ENCODE measurements at regions not wholly inside any gene's neighbourhood (a gene's known extent, or its start where the extent isn't known, plus 50 kb on each side); places are given as distances from the start of the nearest gene placed in this dataset.
"Not testable (repeated sequence)": the region's sequence is repeated elsewhere in the genome, so short reads cannot be mapped to it uniquely, and the experiment has no call there.

GRCh38 chr1:79501153-79501552 is 494.6 kb upstream of the ADGRL4 start:
- Mint-ChIP-seq H3K27ac (no peak overlapping the region), H3K4me3 (no peak overlapping the region), H3K27me3 (no peaks in the 10 kb centered on the region), H3K36me3 (ENCODE audit: low read depth) (no peaks in the 10 kb centered on the region), H3K4me1 (no peaks in the 10 kb centered on the region)
- H3K9me3 ChIP-seq (ENCODE audit: control insufficient read depth, low read length, poor library complexity, severe bottlenecking) = no peaks in the 10 kb centered on the region
- no peak for DNase-seq
- ATAC-seq = no peak

GRCh38 chr1:79499541-79499940 is 493.0 kb upstream of the ADGRL4 start:
- H3K9me3 ChIP-seq (ENCODE audit: control insufficient read depth, low read length, poor library complexity, severe bottlenecking) = no peaks in the 10 kb centered on the region
- Mint-ChIP-seq H3K27me3 (no peaks in the 10 kb centered on the region), H3K36me3 (ENCODE audit: low read depth) (no peaks in the 10 kb centered on the region), H3K27ac (no peak overlapping the region), H3K4me1 (no peaks in the 10 kb centered on the region), H3K4me3 (no peak overlapping the region)
- ATAC-seq = no peak
- no peak for DNase-seq

DNA sequence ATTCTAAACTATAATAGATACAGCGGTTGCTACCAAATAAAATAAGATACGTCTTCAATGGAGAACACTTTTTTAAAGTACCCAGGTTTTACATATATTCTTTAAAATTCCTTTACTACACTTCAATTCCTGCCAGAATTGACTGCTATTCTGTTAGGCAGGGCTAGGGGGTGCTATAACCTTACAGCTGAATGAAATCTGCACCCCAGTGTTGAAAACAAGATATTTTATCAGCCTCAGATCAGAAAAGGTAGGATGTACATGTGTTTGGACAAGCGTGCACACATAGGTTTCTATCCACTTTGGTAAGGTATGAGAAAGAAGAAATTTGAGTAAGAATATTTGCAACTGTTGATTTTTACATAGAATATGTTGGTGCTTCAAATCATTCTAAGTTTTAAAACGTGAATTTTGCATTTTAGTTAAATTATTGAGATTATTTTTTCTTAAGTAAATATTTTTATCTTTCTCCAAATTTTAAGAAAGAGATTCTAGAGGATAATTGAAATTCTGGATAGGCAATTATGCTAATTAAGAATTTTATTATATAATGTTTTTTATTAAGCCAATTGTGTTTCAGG is 490.8 kb upstream of the ADGRL4 start:
- H3K9me3 ChIP-seq (ENCODE audit: control insufficient read depth, low read length, poor library complexity, severe bottlenecking) = no peaks in the 10 kb centered on the region
- ATAC-seq (no peak), DNase-seq (no peak)
- H3K36me3 Mint-ChIP-seq (ENCODE audit: low read depth) = no peaks in the 10 kb centered on the region
- no peaks in the 10 kb centered on the region for H3K27me3 Mint-ChIP-seq
- H3K27ac Mint-ChIP-seq = no peak overlapping the region
- H3K4me3 Mint-ChIP-seq = no peak overlapping the region
- H3K4me1 Mint-ChIP-seq = no peaks in the 10 kb centered on the region

GRCh38 chr1:79496129-79496528 is 489.6 kb upstream of the ADGRL4 start:
- no peak overlapping the region for H3K27ac Mint-ChIP-seq
- no peaks in the 10 kb centered on the region for H3K4me1 Mint-ChIP-seq
- ATAC-seq (no peak), DNase-seq (no peak)
- H3K4me3 Mint-ChIP-seq = no peak overlapping the region
- no peaks in the 10 kb centered on the region for H3K27me3 Mint-ChIP-seq
- no peaks in the 10 kb centered on the region for H3K9me3 ChIP-seq (ENCODE audit: control insufficient read depth, low read length, poor library complexity, severe bottlenecking)
- H3K36me3 Mint-ChIP-seq (ENCODE audit: low read depth) = no peaks in the 10 kb centered on the region

- DNase-seq; H3K27me3 Mint-ChIP-seq; H3K4me1 Mint-ChIP-seq; ATAC-seq; H3K36me3 Mint-ChIP-seq (ENCODE audit: low read depth); H3K9me3 ChIP-seq (ENCODE audit: control insufficient read depth, low read length, poor library complexity, severe bottlenecking); H3K27ac Mint-ChIP-seq; H3K4me3 Mint-ChIP-seq: not testable (repeated sequence)
These were observed 487.2 kb upstream of the ADGRL4 start for GRCh38 chr1:79493702-79494101.

DNA sequence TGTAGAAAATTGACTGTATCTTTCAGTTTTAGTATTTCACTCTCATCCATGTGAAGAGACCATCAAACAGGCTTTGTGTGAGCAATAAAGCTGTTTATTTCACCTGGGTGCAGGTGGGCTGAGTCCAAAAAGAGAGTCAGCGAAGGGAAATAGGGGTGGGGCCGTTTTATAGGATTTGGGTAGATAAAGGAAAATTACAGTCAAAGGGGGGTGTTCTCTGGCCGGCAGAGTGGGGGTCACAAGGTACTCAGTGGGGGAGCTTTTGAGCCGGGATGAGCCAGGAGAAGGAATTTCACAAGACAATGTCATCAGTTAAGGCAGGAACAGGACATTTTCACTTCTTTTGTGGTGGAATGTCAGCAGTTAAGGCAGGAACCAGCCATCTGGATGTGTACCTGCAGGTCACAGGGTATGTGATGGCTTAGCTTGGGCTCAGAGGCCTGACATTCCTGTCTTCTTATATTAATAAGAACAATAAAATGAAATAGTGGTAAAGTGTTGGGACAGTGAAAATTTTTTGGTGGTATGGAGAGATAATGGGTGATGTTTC is 482.1 kb upstream of the ADGRL4 start:
- H3K27me3 Mint-ChIP-seq; H3K36me3 Mint-ChIP-seq (ENCODE audit: low read depth): not testable (repeated sequence)

GRCh38 chr1:79478728-79479373 is 472.3 kb upstream of the ADGRL4 start:
- DNase-seq = no peak
- no peak overlapping the region for H3K4me3 Mint-ChIP-seq
- no peaks in the 10 kb centered on the region for H3K27me3 Mint-ChIP-seq
- no peak overlapping the region for H3K27ac Mint-ChIP-seq
- H3K9me3 ChIP-seq (ENCODE audit: control insufficient read depth, low read length, poor library complexity, severe bottlenecking) = no peaks in the 10 kb centered on the region
- no peaks in the 10 kb centered on the region for H3K36me3 Mint-ChIP-seq (ENCODE audit: low read depth)
- no peak for ATAC-seq
- no peaks in the 10 kb centered on the region for H3K4me1 Mint-ChIP-seq

More for the DNA sequence above, 482.1 kb upstream of the ADGRL4 start:
- not testable (repeated sequence) for ATAC-seq; H3K4me1 Mint-ChIP-seq; H3K27ac Mint-ChIP-seq; H3K9me3 ChIP-seq (ENCODE audit: control insufficient read depth, low read length, poor library complexity, severe bottlenecking); H3K4me3 Mint-ChIP-seq; DNase-seq

- H3K4me1 Mint-ChIP-seq = no peaks in the 10 kb centered on the region
- no peaks in the 10 kb centered on the region for H3K27me3 Mint-ChIP-seq
These were observed 471.6 kb upstream of the ADGRL4 start for GRCh38 chr1:79478160-79478559.

DNA sequence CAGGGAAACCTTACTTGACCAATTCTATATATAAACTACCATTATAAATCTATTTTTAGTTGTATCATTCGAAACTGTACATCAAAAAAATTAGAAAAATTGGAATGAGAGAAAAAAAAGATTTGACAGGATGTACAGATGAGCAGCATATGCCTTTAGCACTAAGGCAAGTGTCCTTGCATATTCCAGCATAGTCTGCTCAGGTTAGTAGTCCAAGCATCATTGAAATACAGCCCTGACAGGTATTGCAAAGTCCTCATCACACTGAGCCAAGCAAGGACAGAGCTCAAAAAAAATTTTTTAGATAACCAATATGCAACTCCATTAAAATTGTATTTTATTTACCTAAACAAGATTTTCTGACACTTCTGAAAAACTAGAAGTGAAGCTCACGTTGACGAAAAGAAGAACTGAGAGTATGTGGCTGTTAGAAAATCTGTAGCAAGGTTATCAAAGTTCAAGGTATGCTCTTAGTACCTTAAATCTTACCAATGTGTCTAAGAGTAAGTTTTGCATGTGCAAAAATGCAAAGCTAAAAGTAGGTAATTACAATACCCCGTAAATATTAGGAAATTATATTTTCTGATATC is 465.6 kb upstream of the ADGRL4 start:
- no peak for ATAC-seq
- Mint-ChIP-seq H3K36me3 (ENCODE audit: low read depth) (no peaks in the 10 kb centered on the region), H3K4me3 (no peak overlapping the region), H3K27ac (no peak overlapping the region), H3K27me3 (no peaks in the 10 kb centered on the region), H3K4me1 (no peaks in the 10 kb centered on the region)
- H3K9me3 ChIP-seq (ENCODE audit: control insufficient read depth, low read length, poor library complexity, severe bottlenecking) = no peaks in the 10 kb centered on the region
- DNase-seq = no peak

More at GRCh38 chr1:79478160-79478559, 471.6 kb upstream of the ADGRL4 start:
- no peak for DNase-seq
- no peak overlapping the region for H3K4me3 Mint-ChIP-seq
- H3K36me3 Mint-ChIP-seq (ENCODE audit: low read depth) = no peaks in the 10 kb centered on the region
- ATAC-seq = no peak
- no peak overlapping the region for H3K27ac Mint-ChIP-seq
- H3K9me3 ChIP-seq (ENCODE audit: control insufficient read depth, low read length, poor library complexity, severe bottlenecking) = no peaks in the 10 kb centered on the region

DNA sequence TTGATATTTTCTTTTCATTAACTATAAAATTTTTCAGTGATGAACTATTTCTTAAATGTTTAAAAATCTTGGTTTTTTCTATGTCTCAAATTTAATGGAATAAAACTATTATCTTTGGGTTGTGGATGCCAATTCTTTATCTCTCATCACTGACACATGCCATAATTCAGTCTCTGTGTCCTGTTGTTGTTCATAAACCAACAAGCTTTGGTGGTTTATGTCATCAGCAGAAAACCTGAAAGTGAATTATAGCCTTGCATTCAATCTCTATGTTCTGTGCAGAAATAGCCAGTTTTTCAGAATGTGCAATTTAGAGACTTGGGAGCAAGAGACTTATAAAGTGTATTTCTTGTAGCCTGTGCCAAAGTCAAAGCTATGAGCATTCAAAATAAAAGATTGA is 462.6 kb upstream of the ADGRL4 start:
- no peaks in the 10 kb centered on the region for H3K9me3 ChIP-seq (ENCODE audit: control insufficient read depth, low read length, poor library complexity, severe bottlenecking)
- no peak for ATAC-seq
- Mint-ChIP-seq H3K27ac (no peak overlapping the region), H3K4me3 (no peak overlapping the region), H3K27me3 (no peaks in the 10 kb centered on the region), H3K4me1 (no peaks in the 10 kb centered on the region), H3K36me3 (ENCODE audit: low read depth) (no peaks in the 10 kb centered on the region)
- no peak for DNase-seq

DNA sequence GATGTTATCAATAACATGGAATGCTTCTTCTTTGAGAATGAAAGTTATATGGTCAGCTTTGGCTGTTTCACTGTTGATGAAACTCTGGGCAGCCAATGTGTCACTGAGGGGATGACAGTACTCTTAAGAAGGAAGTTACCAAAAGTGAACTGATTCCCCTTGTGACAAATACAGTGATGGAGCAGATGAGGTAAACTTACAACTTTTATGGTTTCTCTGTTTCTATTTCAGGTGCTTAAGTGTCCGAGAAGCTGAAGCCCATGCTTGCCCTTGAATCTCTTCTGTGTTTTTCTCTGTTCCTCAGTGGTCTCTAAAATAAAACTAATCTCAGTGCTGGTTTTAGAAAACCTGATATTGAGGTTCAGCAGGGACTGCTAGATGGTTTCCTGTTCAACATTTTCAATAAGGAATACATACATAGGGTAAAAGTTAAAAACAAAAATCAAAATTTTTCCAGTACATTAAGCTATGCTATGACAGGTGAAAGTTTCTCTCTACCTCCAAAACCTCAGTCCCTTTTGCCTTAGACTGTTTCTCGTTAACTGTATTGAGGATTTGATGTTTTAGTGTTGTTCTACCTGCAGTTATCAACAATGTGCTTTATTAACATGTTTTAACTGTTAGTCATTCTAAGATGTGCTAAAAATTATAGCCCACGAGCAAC is 454.4 kb upstream of the ADGRL4 start:
- no peaks in the 10 kb centered on the region for H3K9me3 ChIP-seq (ENCODE audit: control insufficient read depth, low read length, poor library complexity, severe bottlenecking)
- ATAC-seq (no peak), DNase-seq (no peak)
- Mint-ChIP-seq H3K4me3 (no peak overlapping the region), H3K36me3 (ENCODE audit: low read depth) (no peaks in the 10 kb centered on the region), H3K27me3 (no peaks in the 10 kb centered on the region), H3K27ac (no peak overlapping the region), H3K4me1 (no peaks in the 10 kb centered on the region)

DNA sequence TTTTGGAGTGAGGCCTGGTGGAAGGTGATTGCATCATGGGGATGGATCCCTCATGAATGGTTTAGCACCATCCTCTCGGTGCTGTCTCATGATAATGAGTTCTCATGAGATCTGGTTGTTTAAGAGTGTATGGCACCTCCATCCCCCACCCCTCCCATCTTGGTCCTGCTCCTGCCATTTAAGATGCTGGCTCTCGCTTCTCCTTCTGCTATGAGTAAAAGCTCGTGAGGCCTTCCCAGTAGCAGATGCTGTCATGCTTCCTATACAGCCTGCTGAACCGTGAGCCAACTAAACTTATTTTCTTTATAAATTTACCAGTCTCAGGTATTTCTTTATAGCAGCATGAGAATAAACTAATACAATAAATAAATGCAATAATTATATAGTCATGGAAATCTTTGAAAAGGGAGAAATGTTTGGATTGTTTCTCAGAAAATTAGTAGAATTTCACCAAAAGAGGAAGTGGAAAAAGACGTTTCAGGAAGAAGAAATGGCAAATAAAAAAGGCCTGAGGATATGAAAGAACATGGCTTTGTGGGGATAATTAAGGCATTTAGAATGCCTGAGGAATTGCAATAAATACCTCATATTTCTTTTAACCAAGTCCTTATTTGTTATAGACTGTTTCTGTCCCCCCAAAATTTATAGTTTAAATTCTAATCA is 451.2 kb upstream of the ADGRL4 start:
- Mint-ChIP-seq H3K4me1 (no peaks in the 10 kb centered on the region), H3K4me3 (no peak overlapping the region), H3K27ac (no peak overlapping the region), H3K27me3 (no peaks in the 10 kb centered on the region), H3K36me3 (ENCODE audit: low read depth) (no peaks in the 10 kb centered on the region)
- H3K9me3 ChIP-seq (ENCODE audit: control insufficient read depth, low read length, poor library complexity, severe bottlenecking) = no peaks in the 10 kb centered on the region
- DNase-seq (no peak), ATAC-seq (no peak)

DNA sequence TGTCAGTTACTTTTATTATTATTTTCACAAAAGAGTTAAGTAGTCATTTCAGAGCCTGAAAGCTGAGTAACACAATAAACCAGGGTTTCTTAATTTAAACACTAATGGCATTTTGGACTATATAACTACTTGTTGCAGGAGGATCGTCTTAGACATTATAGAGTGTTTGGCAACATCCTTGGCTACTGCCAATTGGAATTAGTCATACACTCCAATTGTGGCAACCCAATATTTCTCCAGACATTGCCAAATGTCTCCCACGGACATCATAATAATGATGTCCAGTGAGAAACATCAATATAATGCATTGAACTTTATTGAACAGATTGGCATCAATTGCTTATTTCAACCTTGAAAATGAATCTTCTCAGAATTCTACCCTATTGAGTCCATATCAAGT is 441.9 kb upstream of the ADGRL4 start:
- no peak for ATAC-seq
- Mint-ChIP-seq H3K4me3 (no peak overlapping the region), H3K27me3 (no peaks in the 10 kb centered on the region), H3K36me3 (ENCODE audit: low read depth) (no peaks in the 10 kb centered on the region), H3K4me1 (no peaks in the 10 kb centered on the region), H3K27ac (no peak overlapping the region)
- H3K9me3 ChIP-seq (ENCODE audit: control insufficient read depth, low read length, poor library complexity, severe bottlenecking) = no peaks in the 10 kb centered on the region
- DNase-seq = no peak
